ENCODE measurements at regions not wholly inside any gene's neighbourhood (a gene's known extent, or its start where the extent isn't known, plus 50 kb on each side); places are given as distances from the start of the nearest gene placed in this dataset.

DNA sequence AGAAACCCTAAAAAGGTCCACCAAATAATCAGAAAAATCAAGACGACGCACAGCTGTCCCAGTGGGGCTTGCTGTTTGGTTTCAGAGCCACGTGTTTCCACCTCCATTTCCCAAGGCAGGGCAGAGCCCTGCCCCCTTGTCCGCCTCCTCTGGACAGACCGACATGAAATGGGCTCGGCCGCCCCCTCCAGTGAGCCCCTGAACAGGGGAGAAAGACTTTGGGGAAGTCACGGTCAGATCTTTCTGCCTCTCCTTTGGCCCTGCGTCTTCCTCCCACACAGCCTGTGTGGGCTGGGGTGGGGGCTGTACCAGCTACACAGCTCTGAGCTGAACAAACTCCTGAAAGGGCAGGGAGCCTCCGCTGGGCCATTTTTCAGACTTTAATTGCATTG lies 230.7 kb downstream of the ENGASE start:
- H3K4me1 ChIP-seq (replicated peaks): no peaks in the 10 kb centered on the region
- peaks cover 88% of the 10 kb centered on the region for H3K27me3 ChIP-seq (replicated peaks)
- no peaks in the 10 kb centered on the region for H3K36me3 ChIP-seq
- no peak overlapping the region for H3K27ac ChIP-seq
- DNase-seq (ENCODE audit: low read depth in 1 of 2, low spot score in 2 of 2): no peak
- H3K4me3 ChIP-seq: no peak overlapping the region
- H3K9me3 ChIP-seq (replicated peaks): no peaks in the 10 kb centered on the region

DNA sequence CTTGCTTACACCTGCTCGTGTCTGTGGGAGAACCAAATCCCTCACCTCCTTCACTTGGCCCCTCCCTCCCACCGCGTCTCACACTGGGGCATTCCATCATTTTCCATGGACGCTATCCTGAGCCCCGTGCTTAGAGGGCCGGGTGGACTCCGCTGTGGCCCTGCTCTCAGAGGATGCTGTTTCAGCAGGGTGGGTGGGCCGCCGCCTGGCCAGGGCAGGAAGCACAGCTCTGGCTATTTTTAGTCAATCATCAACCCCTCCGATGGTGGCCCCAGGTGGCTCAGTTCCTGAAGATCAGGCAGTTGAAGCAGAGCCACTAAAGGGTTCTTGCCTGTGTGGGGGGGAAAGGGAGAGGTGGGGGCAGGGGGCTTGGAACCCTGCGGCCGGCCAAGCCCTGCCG lies 230.3 kb downstream of the ENGASE start:
- DNase-seq (ENCODE audit: low read depth in 1 of 2, low spot score in 2 of 2): no peak
- peaks cover 88% of the 10 kb centered on the region for H3K27me3 ChIP-seq (replicated peaks)
- H3K4me1 ChIP-seq (replicated peaks): no peaks in the 10 kb centered on the region
- no peaks in the 10 kb centered on the region for H3K36me3 ChIP-seq
- no peak overlapping the region for H3K4me3 ChIP-seq
- H3K9me3 ChIP-seq (replicated peaks): no peaks in the 10 kb centered on the region
- H3K27ac ChIP-seq: no peak overlapping the region

DNA sequence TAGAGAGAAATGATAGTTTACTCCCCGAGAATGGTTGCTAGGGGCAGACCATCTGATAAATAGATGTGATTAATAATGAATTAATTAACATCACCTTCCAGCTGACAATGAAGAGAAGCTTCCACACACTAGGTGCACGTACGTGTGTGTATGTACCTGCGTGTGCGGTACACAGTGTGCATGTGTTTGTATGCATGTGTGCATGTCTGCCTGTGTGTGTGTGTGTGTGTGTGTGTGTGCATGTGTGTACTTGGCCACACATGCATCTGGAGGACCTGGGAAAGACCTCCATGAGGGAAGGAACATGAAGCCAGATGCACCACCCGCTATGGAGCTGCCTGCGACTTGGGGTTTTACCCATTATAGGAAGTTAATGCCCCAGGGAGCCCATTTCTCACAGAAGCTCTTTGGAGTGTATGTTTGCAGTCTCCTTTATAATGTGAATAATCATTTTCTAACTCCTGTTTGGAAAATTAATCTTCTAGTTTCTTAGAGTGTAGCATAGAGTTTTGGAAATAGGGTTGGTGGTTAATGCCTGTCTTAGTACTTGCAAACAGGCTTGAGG lies 229.1 kb downstream of the ENGASE start:
- H3K9me3 ChIP-seq (replicated peaks): no peaks in the 10 kb centered on the region
- H3K4me1 ChIP-seq (replicated peaks): no peaks in the 10 kb centered on the region
- no peak for DNase-seq (ENCODE audit: low read depth in 1 of 2, low spot score in 2 of 2)
- H3K27me3 ChIP-seq (replicated peaks): peaks cover 96% of the 10 kb centered on the region
- no peak overlapping the region for H3K27ac ChIP-seq
- H3K36me3 ChIP-seq: no peaks in the 10 kb centered on the region
- H3K4me3 ChIP-seq: no peak overlapping the region

DNA sequence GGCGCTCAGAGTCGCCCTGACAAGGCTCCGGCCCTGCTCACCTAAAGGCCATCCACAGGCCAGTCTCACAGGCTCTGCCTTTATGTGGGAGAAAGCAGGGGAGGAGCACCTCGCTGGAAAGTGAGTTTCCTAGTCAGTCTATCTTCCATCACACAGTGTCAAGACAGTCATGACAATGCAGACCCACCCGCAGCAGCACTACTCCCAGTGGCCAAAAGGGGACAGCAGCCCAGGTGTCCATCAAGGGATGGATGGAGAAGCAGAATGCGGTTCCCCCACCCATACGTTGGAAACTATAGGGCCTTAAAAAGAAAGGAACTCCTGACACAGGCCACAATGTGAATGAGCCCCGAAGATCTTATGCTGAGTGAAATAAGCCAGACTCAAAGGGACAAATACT lies 226.8 kb downstream of the ENGASE start:
- Histone ChIP-seq H3K27ac (no peak overlapping the region), H3K4me3 (no peak overlapping the region), H3K4me1 (replicated peaks) (no peaks in the 10 kb centered on the region), H3K27me3 (replicated peaks) (peaks cover 93% of the 10 kb centered on the region), H3K36me3 (no peaks in the 10 kb centered on the region), H3K9me3 (replicated peaks) (no peaks in the 10 kb centered on the region)
- DNase-seq (ENCODE audit: low read depth in 1 of 2, low spot score in 2 of 2): no peak

DNA sequence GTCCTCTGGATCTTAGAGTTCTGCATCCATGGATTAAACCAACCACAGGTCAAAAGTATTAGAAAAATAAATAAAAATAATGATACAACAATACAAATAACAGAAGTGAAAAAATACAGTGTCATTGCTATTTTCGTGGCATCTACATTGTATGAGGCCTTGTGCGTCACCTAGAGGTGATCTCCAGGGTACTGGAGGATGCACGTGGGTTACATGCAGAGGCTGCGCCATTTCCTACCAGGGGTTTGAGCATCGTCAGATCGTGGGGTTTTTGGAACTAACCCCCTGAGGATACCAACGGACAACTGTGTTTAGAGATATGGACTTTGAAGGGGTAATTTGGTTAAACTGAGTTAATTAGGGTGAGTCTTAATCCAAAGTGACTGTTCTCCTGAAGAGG lies 224.7 kb downstream of the ENGASE start:
- no peak for DNase-seq (ENCODE audit: low read depth in 1 of 2, low spot score in 2 of 2)
- Histone ChIP-seq H3K9me3 (replicated peaks) (no peaks in the 10 kb centered on the region), H3K27me3 (replicated peaks) (peaks cover 93% of the 10 kb centered on the region), H3K36me3 (no peaks in the 10 kb centered on the region), H3K27ac (no peak overlapping the region), H3K4me3 (no peak overlapping the region), H3K4me1 (replicated peaks) (no peaks in the 10 kb centered on the region)

DNA sequence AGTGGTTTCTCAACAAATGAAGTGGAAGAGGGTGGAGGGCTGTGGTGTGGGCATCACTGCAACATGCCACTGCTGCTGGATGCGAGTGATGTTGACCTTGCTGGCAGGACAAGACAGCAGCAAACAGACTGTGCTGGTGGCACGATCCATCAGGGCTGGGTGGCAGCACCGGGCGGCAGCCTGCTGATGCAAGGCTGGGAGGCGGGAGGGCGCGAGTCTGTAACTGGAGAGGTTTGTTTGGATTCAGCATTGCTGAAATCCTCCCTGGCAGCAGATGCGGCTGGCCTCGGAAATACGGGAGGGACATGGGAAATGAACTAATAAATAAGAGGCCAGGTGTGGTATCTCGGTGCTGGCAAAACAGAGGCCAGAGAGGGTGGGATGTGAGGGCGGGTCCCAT lies 224.2 kb downstream of the ENGASE start:
- H3K27me3 ChIP-seq (replicated peaks): peaks cover 92% of the 10 kb centered on the region
- H3K9me3 ChIP-seq (replicated peaks): no peaks in the 10 kb centered on the region
- no peak overlapping the region for H3K4me3 ChIP-seq
- DNase-seq (ENCODE audit: low read depth in 1 of 2, low spot score in 2 of 2): no peak
- H3K4me1 ChIP-seq (replicated peaks): no peaks in the 10 kb centered on the region
- no peaks in the 10 kb centered on the region for H3K36me3 ChIP-seq
- H3K27ac ChIP-seq: no peak overlapping the region

DNA sequence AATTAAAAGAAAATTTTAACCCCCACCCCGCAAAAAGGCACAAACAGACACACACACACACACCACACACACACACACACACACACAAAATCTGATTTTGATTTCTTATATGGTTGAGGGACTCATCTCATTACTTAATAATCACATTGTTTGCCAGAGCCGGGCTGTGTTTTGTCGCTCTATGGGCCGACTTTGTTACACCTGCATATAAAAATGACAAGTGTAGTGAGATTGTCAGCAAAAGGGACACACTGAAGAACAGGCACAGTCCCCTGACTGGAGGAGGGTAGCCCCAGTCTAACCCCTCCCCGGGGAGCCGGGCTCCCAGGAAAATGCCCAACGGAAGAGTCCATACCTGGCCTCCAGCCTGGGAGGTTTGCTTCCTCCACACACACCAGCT lies 221.6 kb downstream of the ENGASE start:
- H3K36me3 ChIP-seq: no peaks in the 10 kb centered on the region
- H3K27me3 ChIP-seq (replicated peaks): peaks cover 68% of the 10 kb centered on the region
- H3K4me1 ChIP-seq (replicated peaks): no peaks in the 10 kb centered on the region
- H3K27ac ChIP-seq: no peak overlapping the region
- DNase-seq (ENCODE audit: low read depth in 1 of 2, low spot score in 2 of 2): no peak
- H3K4me3 ChIP-seq: no peak overlapping the region
- no peaks in the 10 kb centered on the region for H3K9me3 ChIP-seq (replicated peaks)

DNA sequence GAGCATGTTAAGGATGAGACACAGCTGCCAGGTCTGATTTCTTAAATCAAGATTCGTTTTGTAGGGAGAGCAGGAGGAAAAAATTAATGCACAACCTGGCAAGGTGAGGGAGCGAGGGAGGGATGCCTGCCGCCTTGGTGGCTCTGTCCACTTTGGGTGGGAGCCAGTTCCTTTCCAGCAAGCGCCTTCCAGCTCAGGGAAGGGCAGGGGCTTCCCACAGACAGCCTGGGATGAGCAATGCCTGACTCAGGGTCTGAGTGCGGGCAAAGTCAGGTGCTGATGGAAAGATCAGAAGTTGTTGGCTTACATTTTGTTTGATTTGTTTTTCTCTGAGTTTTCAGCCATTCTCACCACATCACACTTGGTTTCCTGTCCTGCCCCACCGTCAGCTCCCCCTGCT lies 220.7 kb downstream of the ENGASE start:
- no peak overlapping the region for H3K4me3 ChIP-seq
- H3K27ac ChIP-seq: no peak overlapping the region
- H3K36me3 ChIP-seq: no peaks in the 10 kb centered on the region
- H3K27me3 ChIP-seq (replicated peaks): peaks cover 69% of the 10 kb centered on the region
- no peaks in the 10 kb centered on the region for H3K9me3 ChIP-seq (replicated peaks)
- no peaks in the 10 kb centered on the region for H3K4me1 ChIP-seq (replicated peaks)
- DNase-seq (ENCODE audit: low read depth in 1 of 2, low spot score in 2 of 2): no peak

DNA sequence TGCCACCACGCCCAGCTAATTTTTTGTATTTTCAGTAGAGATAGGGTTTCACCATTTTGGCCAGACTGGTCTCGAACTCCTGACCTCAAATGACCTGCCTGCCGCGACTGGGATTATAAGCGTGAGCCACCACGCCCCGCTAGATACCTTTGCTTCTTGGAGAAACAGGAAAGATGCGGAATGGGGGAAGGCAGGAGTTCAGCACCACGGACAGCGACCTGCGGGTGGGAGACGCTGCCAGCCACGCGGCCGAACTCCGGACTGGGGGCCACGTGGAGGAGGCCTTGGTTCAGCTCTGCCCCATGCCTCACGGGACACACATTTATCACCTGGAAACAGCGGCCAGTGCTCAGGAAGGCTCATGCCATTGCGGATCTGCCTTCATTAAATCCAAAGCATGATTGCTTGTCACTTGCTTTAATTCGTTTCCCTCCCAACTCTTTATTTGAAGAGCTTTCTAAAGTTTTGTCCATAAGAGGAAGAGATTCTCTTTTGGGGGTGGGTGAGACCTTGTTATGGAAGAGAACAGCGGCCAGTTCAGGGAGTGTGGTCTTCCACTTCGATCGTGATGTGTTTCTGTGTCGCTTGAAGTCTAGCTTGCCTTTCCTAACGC lies 219.9 kb downstream of the ENGASE start:
- Histone ChIP-seq H3K36me3 (no peaks in the 10 kb centered on the region), H3K4me3 (no peak overlapping the region), H3K9me3 (replicated peaks) (no peaks in the 10 kb centered on the region), H3K4me1 (replicated peaks) (no peaks in the 10 kb centered on the region), H3K27me3 (replicated peaks) (peaks cover 70% of the 10 kb centered on the region), H3K27ac (no peak overlapping the region)
- DNase-seq (ENCODE audit: low read depth in 1 of 2, low spot score in 2 of 2): peak; percentile 51 to 69

DNA sequence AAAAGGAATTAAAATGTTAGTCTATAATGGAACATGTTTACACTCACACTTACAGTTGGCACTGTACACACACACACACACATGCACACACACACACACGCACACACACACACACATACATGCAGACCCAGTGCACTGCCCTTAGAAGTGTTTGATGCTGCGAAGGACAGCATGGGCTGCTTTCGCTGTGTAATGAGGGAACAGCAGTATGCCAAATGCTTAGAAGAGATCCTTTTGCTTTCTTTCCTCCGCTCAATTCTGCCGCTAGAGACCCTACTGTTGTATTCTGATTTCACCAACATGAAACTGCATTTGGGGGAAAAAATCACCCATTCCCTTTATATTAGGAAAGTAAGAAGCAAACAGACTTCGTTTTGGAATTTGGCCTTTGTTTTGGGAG lies 217.9 kb downstream of the ENGASE start:
- Histone ChIP-seq H3K36me3 (no peaks in the 10 kb centered on the region), H3K4me3 (no peak overlapping the region), H3K27me3 (replicated peaks) (peaks cover 68% of the 10 kb centered on the region), H3K27ac (no peak overlapping the region), H3K9me3 (replicated peaks) (no peaks in the 10 kb centered on the region), H3K4me1 (replicated peaks) (no peaks in the 10 kb centered on the region)
- DNase-seq (ENCODE audit: low read depth in 1 of 2, low spot score in 2 of 2): no peak

DNA sequence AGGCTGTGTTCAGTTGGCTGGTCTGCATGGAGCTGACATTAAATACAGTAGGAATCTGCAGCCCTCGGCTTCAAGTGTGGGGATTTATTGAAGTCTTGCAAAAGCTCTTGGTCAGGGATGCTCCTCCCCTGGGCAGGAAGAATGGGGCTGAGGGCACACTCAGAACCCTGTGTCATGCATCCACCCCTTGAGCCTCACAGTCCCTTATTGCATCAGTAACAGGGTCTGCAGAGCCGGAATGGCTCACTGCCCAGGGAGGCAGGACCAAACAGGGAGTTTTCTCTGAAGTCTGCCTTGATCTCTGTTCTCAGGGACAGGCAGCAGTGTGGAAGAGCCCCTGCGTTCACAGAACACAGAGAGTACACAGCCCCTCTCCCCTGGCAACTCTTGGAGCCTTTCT lies 216.8 kb downstream of the ENGASE start:
- Histone ChIP-seq H3K9me3 (replicated peaks) (no peaks in the 10 kb centered on the region), H3K36me3 (no peaks in the 10 kb centered on the region), H3K27ac (no peak overlapping the region), H3K27me3 (replicated peaks) (peaks cover 72% of the 10 kb centered on the region), H3K4me1 (replicated peaks) (no peaks in the 10 kb centered on the region), H3K4me3 (no peak overlapping the region)
- no peak for DNase-seq (ENCODE audit: low read depth in 1 of 2, low spot score in 2 of 2)

DNA sequence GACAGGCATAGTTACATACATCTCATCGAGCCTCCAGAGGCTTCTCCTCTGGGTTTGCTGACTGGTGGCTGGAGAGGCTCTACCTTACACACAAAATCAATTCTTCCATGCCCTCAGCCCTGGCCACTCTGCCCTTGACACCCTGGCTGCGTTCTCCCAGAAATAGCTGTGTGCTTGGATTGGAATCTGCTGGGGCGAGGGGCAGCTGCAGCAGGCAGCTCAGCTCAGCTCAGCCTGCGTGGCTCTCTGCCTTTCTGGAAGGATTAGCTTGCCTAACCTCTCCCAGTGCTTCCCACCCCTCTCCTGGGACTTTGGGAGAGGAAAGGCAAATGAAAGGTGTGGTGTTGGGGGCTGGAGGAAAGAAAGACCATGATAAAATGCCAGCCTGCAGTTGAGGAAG lies 216.1 kb downstream of the ENGASE start:
- peaks cover 72% of the 10 kb centered on the region for H3K27me3 ChIP-seq (replicated peaks)
- no peak overlapping the region for H3K27ac ChIP-seq
- no peak for DNase-seq (ENCODE audit: low read depth in 1 of 2, low spot score in 2 of 2)
- no peaks in the 10 kb centered on the region for H3K9me3 ChIP-seq (replicated peaks)
- H3K4me3 ChIP-seq: no peak overlapping the region
- H3K36me3 ChIP-seq: no peaks in the 10 kb centered on the region
- H3K4me1 ChIP-seq (replicated peaks): no peaks in the 10 kb centered on the region

DNA sequence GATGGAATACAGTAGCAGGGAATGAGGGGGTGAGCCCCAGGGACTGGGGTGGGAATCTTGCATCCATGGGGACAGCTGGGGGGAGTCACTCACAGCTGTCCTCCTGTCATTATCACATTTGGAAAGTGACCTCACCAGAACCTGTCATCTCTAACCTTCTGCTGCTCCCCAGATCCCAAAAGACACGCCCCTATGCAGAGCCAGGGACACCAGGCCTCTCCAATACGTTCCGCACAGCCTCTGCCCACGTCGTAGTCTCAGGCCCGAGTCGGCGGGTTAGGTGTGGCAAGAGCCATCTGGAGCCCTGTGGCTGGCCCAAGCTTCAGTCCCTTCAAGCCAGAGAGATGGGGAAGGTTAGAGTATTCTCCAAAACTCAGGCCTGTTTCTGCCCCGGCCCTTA lies 214.3 kb downstream of the ENGASE start:
- no peak for DNase-seq (ENCODE audit: low read depth in 1 of 2, low spot score in 2 of 2)
- H3K27me3 ChIP-seq (replicated peaks): peaks cover 70% of the 10 kb centered on the region
- no peak overlapping the region for H3K4me3 ChIP-seq
- H3K27ac ChIP-seq: no peak overlapping the region
- H3K36me3 ChIP-seq: no peaks in the 10 kb centered on the region
- no peaks in the 10 kb centered on the region for H3K9me3 ChIP-seq (replicated peaks)
- no peaks in the 10 kb centered on the region for H3K4me1 ChIP-seq (replicated peaks)

DNA sequence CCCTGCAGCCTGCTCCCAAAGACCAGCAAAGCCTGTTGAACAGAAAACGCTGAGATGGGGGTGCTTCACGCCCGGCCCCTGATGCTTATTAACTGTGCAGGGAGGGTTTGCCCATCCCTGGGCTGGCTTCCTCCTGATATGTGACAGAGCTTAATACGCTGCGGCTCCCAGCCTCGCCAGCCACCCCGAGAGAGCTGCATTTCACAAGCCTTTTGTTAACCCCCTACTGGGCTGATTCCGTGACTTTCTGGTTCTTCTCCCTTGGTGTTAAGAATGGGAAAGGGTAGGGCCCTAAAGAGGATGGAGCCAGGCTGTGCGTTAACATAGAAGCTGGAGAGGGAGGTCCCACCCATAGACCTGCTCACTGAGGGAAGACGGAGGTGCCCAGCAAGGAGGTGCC lies 211.8 kb downstream of the ENGASE start:
- Histone ChIP-seq H3K9me3 (replicated peaks) (0 out of 2 replicates have a peak, but pooled peaks cover 2% of the 10 kb centered on the region), H3K27ac (no peak overlapping the region), H3K4me1 (replicated peaks) (no peaks in the 10 kb centered on the region), H3K27me3 (replicated peaks) (peaks cover 91% of the 10 kb centered on the region), H3K36me3 (no peaks in the 10 kb centered on the region), H3K4me3 (no peak overlapping the region)
- DNase-seq (ENCODE audit: low read depth in 1 of 2, low spot score in 2 of 2): no peak

DNA sequence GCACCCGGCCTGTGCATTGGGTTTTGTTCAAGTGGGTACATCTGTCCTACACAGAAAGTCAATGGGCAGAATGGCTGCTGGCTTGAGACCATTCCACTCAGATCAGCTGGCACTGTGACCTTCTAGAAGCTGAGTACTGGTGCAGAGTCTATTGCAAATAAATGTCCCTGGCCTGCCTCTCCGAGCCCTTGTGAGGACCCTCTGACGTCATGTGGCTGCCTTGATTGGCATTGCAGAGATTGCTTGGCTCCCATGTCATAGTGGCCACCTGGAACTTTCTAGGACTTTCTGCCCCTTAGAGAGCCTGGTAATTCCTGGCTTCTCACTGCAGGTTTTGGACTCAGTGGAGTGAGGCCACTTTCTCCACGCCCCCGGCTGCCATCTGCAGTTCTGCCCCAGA lies 211.3 kb downstream of the ENGASE start:
- peaks cover 92% of the 10 kb centered on the region for H3K27me3 ChIP-seq (replicated peaks)
- 0 out of 2 replicates have a peak, but pooled peaks cover 2% of the 10 kb centered on the region for H3K9me3 ChIP-seq (replicated peaks)
- H3K27ac ChIP-seq: no peak overlapping the region
- no peak overlapping the region for H3K4me3 ChIP-seq
- no peaks in the 10 kb centered on the region for H3K4me1 ChIP-seq (replicated peaks)
- no peaks in the 10 kb centered on the region for H3K36me3 ChIP-seq
- DNase-seq (ENCODE audit: low read depth in 1 of 2, low spot score in 2 of 2): no peak

All from SJSA1 (cell line).